K562 (cell line): ENCODE measurements at regions not wholly inside any gene's neighbourhood (a gene's known extent, or its start where the extent isn't known, plus 50 kb on each side); places are given as distances from the start of the nearest gene placed in this dataset.
A peak's percentile ranks its signal among the peaks of the same experiment; 100 is the strongest.

Experiments used
- ATAC-seq: fragments of 200-7000 bp; cut with Tn5 transposase; 3 replicates; pipeline ENCODE4 v1.9.1; 2020; ENCODE audit warnings: moderate library complexity
- BruUV-seq: library from RNA; stranded (reverse); fragments of 400-500 nt; replicated peaks from 2 replicates; lab custom pipeline; 2021; lab: Mats Ljungman, UMichigan
- CTCF ChIA-PET: fragments of 300-600 bp; formaldehyde crosslinking; extraction: SDS; loops from one replicate; lab custom pipeline; 2021; ENCODE audit warnings: low intra/inter-chr PET ratio; lab: Yijun Ruan, JAX
- POLR2A ChIA-PET: fragments of 300-600, 350-650 bp; sonication (Branson Sonifier 250); formaldehyde crosslinking; extraction: SDS; loops from one replicate; lab custom pipeline; 2021; ENCODE audit warnings: antibody characterized with exemption, inconsistent platforms; lab: Yijun Ruan, JAX
- DNase-seq, 4 experiments: peaks; one replicate each; pipeline versions ENCODE4 v3.0.0 to v3.0.0-alpha.2; 2011 to 2018; ENCODE audit warnings: low spot score in 3 of 4, mixed read lengths in 3 of 4; ENCODE audit errors: extremely low read depth in 1 of 4
- FAIRE-seq: peaks from 2 replicates; lab custom pipeline; 2011; peaks lifted over from hg19 to GRCh38; lab: Jason Lieb, UNC
- H2AFZ ChIP-seq: 2 replicates; pipeline ENCODE4 v1.6.0; 2011; ENCODE audit warnings: low read depth, low read length, control low read depth, inconsistent platforms
- H3K27ac ChIP-seq: fragments of 200-600 bp; 3 replicates; pipeline ENCODE4 v1.8.0; 2011; ENCODE audit warnings: low read depth, mild to moderate bottlenecking, control low read depth, inconsistent platforms, low read length, moderate library complexity, mixed read lengths; ENCODE audit errors: extremely low read depth
- H3K27me3 ChIP-seq, 2 experiments: fragments of 300-600 bp in 1 of 2; 2 replicates in 1 of 2; 3 replicates in 1 of 2; pipeline versions ENCODE4 v1.6.0 to v1.8.0; 2011; ENCODE audit warnings: inconsistent platforms in 2 of 2, low read length in 2 of 2, mild to moderate bottlenecking in 1 of 2, mixed read lengths in 1 of 2, moderate library complexity in 1 of 2; ENCODE audit not compliant: control insufficient read depth in 2 of 2, insufficient read depth in 2 of 2
- H3K36me3 ChIP-seq: fragments of 300-600 bp; 3 replicates; pipeline ENCODE4 v1.8.0; 2011; ENCODE audit warnings: mild to moderate bottlenecking, low read length, inconsistent platforms; ENCODE audit not compliant: control insufficient read depth, insufficient read depth
- H3K4me1 ChIP-seq, 2 experiments: fragments of 200-600 bp in 1 of 2; replicated peaks in 1 of 2; 2 replicates in 1 of 2; 3 replicates in 1 of 2; pipeline versions ENCODE4 v1.5.1 to v1.8.0; 2011; ENCODE audit warnings: inconsistent platforms in 2 of 2, low read length in 2 of 2, mild to moderate bottlenecking in 1 of 2, mixed read lengths in 1 of 2, moderate library complexity in 1 of 2; ENCODE audit not compliant: control insufficient read depth in 2 of 2, insufficient read depth in 2 of 2
- H3K4me2 ChIP-seq: 2 replicates; pipeline ENCODE4 v1.6.1; 2011; ENCODE audit warnings: low read length, control low read depth, inconsistent platforms, mixed read lengths; ENCODE audit not compliant: insufficient read depth
- H3K4me3 ChIP-seq: fragments of 200-600 bp; sonication (generic), shearing (Covaris generic); 2 replicates; pipeline ENCODE4 v1.5.1; 2016; ENCODE audit warnings: control low read depth, inconsistent platforms
- H3K79me2 ChIP-seq: fragments of 200-600 bp; 3 replicates; pipeline ENCODE4 v1.8.0; 2011; ENCODE audit warnings: low read length, inconsistent platforms; ENCODE audit not compliant: control insufficient read depth, insufficient read depth
- H3K9ac ChIP-seq, 2 experiments: 2 replicates each; pipeline versions ENCODE4 v1.6.0 to v1.6.1; 2011; ENCODE audit warnings: low read depth in 2 of 2, low read length in 2 of 2, control low read depth in 1 of 2, inconsistent platforms in 1 of 2, mild to moderate bottlenecking in 1 of 2, mixed read lengths in 1 of 2; ENCODE audit not compliant: insufficient read depth in 1 of 2
- H3K9me1 ChIP-seq: one replicate; pipeline ENCODE4 v1.6.0; 2011; ENCODE audit warnings: inconsistent platforms, mild to moderate bottlenecking, low read length, moderate library complexity; ENCODE audit not compliant: control insufficient read depth, insufficient read depth
- H3K9me3 ChIP-seq: replicated peaks from 2 replicates; pipeline ENCODE4 v1.5.1; 2011; ENCODE audit warnings: low read depth, low read length, inconsistent platforms; ENCODE audit not compliant: control insufficient read depth, insufficient read depth
- H4K20me1 ChIP-seq: replicated peaks from 2 replicates; pipeline ENCODE4 v1.6.1; 2011; ENCODE audit warnings: low read length, inconsistent platforms, mixed read lengths; ENCODE audit not compliant: control insufficient read depth, insufficient read depth
- BCL6 ChIP-seq: fragments of 250-450 bp; sonication (Bioruptor Pico); IDR thresholded peaks from 2 replicates; pipeline ENCODE4 v1.4.0; 2020
- TRIM24 ChIP-seq, 2 experiments: fragments of 450-650 bp; IDR thresholded peaks; 2 replicates each; pipeline ENCODE4 v1.6.1; 2016
- ZNF445 ChIP-seq: fragments of 250-450 bp; sonication (Bioruptor Pico); IDR thresholded peaks from 2 replicates; pipeline ENCODE4 v1.4.0; 2020; ENCODE audit warnings: low read depth, mild to moderate bottlenecking, moderate library complexity
- WGBS: fragments of 100-300 bp; shearing (Covaris generic); methylation state at CpG from one replicate; pipeline ENCODE4 v1.1.6; 2016; ENCODE audit warnings: low coverage, mixed read lengths; ENCODE audit not compliant: insufficient coverage; ENCODE audit errors: missing lambda C conversion rate; 5-methylcytosine and 5-hydroxymethylcytosine counted together
- in situ Hi-C: fragments of 300-500 bp; cut with MboI; formaldehyde crosslinking; loops from 4 replicates; pipeline ENCODE4 v1.15.0; 2018; ENCODE audit warnings: inconsistent platforms, mixed read lengths
- intact Hi-C: fragments of 100-400 bp; cut with micrococcal nuclease; formaldehyde crosslinking; loops from 2 replicates; pipeline ENCODE4 v1.14.2; 2022
- TF ChIP-seq, protein P1 (sequence below): fragments of 150-350 bp; conservative IDR thresholded peaks from 2 replicates; pipeline ENCODE4 v1.6.1; 2014; ENCODE audit warnings: low read length

DNA sequence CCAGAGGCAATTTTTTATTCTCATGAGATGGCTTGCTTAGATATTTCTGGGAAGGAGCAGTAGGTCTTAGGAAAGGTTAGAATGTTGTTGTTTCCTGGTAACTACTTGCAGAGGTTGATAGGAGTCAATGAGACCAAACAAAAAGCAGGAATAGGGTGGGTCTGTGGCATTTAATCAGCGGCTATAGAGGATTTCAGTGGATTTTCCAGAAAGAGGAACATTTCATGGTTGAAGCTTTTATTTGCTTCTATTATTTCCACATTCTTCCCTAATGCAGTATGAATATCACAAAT, 111.3 kb upstream of the PALMD start:
- Histone ChIP-seq H3K27ac (peak overlapping the region; percentile 48; the same call in 1 of the 3 replicates), H3K4me1 (peaks cover 0 to 9% of the 10 kb centered on the region in 2 experiments; a peak in 2 of 5 replicates), H3K9me3 (no peaks in the 10 kb centered on the region), H3K4me2 (no peak overlapping the region), H3K4me3 (no peak overlapping the region), H3K27me3 (no peaks in the 10 kb centered on the region), H2AFZ (peak overlapping the region; percentile 78), H3K36me3 (no peaks in the 10 kb centered on the region), H4K20me1 (no peaks in the 10 kb centered on the region), H3K9me1 (no peaks in the 10 kb centered on the region), H3K79me2 (no peaks in the 10 kb centered on the region), H3K9ac (no peak overlapping the region)
- intact Hi-C loops (loop anchor here (5.0 to 10.0 kb wide), 2 partner anchors 113 to 170 kb away; partner anchors contain the start of gene PALMD), in situ Hi-C loops (no loop called here)
- DNase-seq (no peak), ATAC-seq (peak; percentile 26; the same call in 2 of the 3 replicates), FAIRE-seq (peak; percentile 6)
- WGBS, result 29% methylated on average over 1 of the region's 1 CpG
- POLR2A ChIA-PET, result no interaction called here
- TF ChIP-seq, protein P1, sequence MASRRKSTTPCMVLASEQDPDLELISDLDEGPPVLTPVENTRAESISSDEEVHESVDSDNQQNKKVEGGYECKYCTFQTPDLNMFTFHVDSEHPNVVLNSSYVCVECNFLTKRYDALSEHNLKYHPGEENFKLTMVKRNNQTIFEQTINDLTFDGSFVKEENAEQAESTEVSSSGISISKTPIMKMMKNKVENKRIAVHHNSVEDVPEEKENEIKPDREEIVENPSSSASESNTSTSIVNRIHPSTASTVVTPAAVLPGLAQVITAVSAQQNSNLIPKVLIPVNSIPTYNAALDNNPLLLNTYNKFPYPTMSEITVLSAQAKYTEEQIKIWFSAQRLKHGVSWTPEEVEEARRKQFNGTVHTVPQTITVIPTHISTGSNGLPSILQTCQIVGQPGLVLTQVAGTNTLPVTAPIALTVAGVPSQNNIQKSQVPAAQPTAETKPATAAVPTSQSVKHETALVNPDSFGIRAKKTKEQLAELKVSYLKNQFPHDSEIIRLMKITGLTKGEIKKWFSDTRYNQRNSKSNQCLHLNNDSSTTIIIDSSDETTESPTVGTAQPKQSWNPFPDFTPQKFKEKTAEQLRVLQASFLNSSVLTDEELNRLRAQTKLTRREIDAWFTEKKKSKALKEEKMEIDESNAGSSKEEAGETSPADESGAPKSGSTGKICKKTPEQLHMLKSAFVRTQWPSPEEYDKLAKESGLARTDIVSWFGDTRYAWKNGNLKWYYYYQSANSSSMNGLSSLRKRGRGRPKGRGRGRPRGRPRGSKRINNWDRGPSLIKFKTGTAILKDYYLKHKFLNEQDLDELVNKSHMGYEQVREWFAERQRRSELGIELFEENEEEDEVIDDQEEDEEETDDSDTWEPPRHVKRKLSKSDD, result no peak
- no peak for TF ChIP-seq TRIM24 (IDR thresholded peaks at IDR 0.05)
- no peak for TF ChIP-seq ZNF445 (CRISPR knock-in tag)
- TF ChIP-seq BCL6 (CRISPR knock-in tag), result no peak
- CTCF ChIA-PET, result no interaction called here
- no TSS peak for BruUV-seq
